ENCODE measurements at regions not wholly inside any gene's neighbourhood (a gene's known extent, or its start where the extent isn't known, plus 50 kb on each side); places are given as distances from the start of the nearest gene placed in this dataset.

- Histone ChIP-seq H3K27ac (no peak overlapping the region), H3K4me1 (no peaks in the 10 kb centered on the region), H3K27me3 (replicated peaks in 1 of 7) (no peaks in the 10 kb centered on the region), H3K4me3 (no peak overlapping the region), H3K9me3 (no peaks in the 10 kb centered on the region), H3K36me3 (no peaks in the 10 kb centered on the region)
- no peak for DNase-seq
- 81 to 99% (median 89%) methylated on average over 3 of the region's 3 CpGs for WGBS, 5 donors
- intact Hi-C loops (cut with DNase I; ENCODE audit: low total_unique reads): no loop called here
- no peak for TF ChIP-seq POLR2A (IDR thresholded peaks at IDR 0.05)
These were observed 52.3 kb downstream of the MRPL57 start for GRCh38 chr13:21228738-21229137.

GRCh38 chr13:21229241-21230024, 53.0 kb downstream of the MRPL57 start:
- no peaks in the 10 kb centered on the region for H3K36me3 ChIP-seq
- no peaks in the 10 kb centered on the region for H3K9me3 ChIP-seq
- WGBS, 5 donors: 85 to 93% (median 92%) methylated on average over 7 of the region's 7 CpGs
- H3K27me3 ChIP-seq (replicated peaks in 1 of 7): no peaks in the 10 kb centered on the region
- TF ChIP-seq POLR2A (IDR thresholded peaks at IDR 0.05) (no peak), POLR2AphosphoS5 (IDR thresholded peaks at IDR 0.05) (no peak)
- H3K4me3 ChIP-seq: no peak overlapping the region
- H3K27ac ChIP-seq: no peak overlapping the region
- H3K4me1 ChIP-seq: no peaks in the 10 kb centered on the region
- intact Hi-C loops (cut with DNase I; ENCODE audit: low total_unique reads): no loop called here
- DNase-seq: no peak

GRCh38 chr13:21230516-21230915, 54.1 kb downstream of the MRPL57 start:
- Histone ChIP-seq H3K9me3 (no peaks in the 10 kb centered on the region), H3K27me3 (replicated peaks in 1 of 7) (no peaks in the 10 kb centered on the region), H3K4me3 (no peak overlapping the region), H3K27ac (no peak overlapping the region), H3K36me3 (no peaks in the 10 kb centered on the region), H3K4me1 (no peaks in the 10 kb centered on the region)
- no peak for DNase-seq
- intact Hi-C loops (cut with DNase I; ENCODE audit: low total_unique reads): no loop called here
- WGBS, 5 donors: 69 to 88% (median 80%) methylated on average over 3 of the region's 3 CpGs
- TF ChIP-seq POLR2A (IDR thresholded peaks at IDR 0.05) (no peak), CTCF (IDR thresholded peaks at IDR 0.05 in 8 of 11, conservative IDR thresholded peaks at IDR 0.05 in 3 of 11) (no peak), POLR2AphosphoS5 (IDR thresholded peaks at IDR 0.05) (no peak)

GRCh38 chr13:21231426-21231940, 55.0 kb downstream of the MRPL57 start:
- 68 to 84% (median 79%) methylated on average over 5 of the region's 5 CpGs for WGBS, 5 donors
- TF ChIP-seq CTCF (IDR thresholded peaks at IDR 0.05 in 8 of 11, conservative IDR thresholded peaks at IDR 0.05 in 3 of 11) (no peak), POLR2A (IDR thresholded peaks at IDR 0.05) (no peak), POLR2AphosphoS5 (IDR thresholded peaks at IDR 0.05) (no peak)
- Histone ChIP-seq H3K9me3 (no peaks in the 10 kb centered on the region), H3K4me3 (no peak overlapping the region), H3K27ac (no peak overlapping the region), H3K27me3 (replicated peaks in 1 of 7) (no peaks in the 10 kb centered on the region), H3K4me1 (no peaks in the 10 kb centered on the region), H3K36me3 (no peaks in the 10 kb centered on the region)
- no peak for DNase-seq
- intact Hi-C loops (cut with DNase I; ENCODE audit: low total_unique reads): no loop called here

GRCh38 chr13:21232196-21232595, 55.7 kb downstream of the MRPL57 start:
- TF ChIP-seq POLR2AphosphoS5 (IDR thresholded peaks at IDR 0.05): no peak
- TF ChIP-seq CTCF (IDR thresholded peaks at IDR 0.05 in 8 of 11, conservative IDR thresholded peaks at IDR 0.05 in 3 of 11): no peak
- TF ChIP-seq POLR2A (IDR thresholded peaks at IDR 0.05): no peak
- intact Hi-C loops (cut with DNase I; ENCODE audit: low total_unique reads): no loop called here
- H3K9me3 ChIP-seq: no peaks in the 10 kb centered on the region
- WGBS, 5 donors: 60 to 75% (median 72%) methylated on average over 8 of the region's 8 CpGs
- H3K36me3 ChIP-seq: no peaks in the 10 kb centered on the region
- no peak for DNase-seq
- H3K4me1 ChIP-seq: no peaks in the 10 kb centered on the region
- H3K27ac ChIP-seq: no peak overlapping the region
- no peaks in the 10 kb centered on the region for H3K27me3 ChIP-seq (replicated peaks in 1 of 7)
- no peak overlapping the region for H3K4me3 ChIP-seq
